ENCODE measurements at regions not wholly inside any gene's neighbourhood (a gene's known extent, or its start where the extent isn't known, plus 50 kb on each side); places are given as distances from the start of the nearest gene placed in this dataset.

GRCh38 chr21:19684328-19684727 lies 1280.7 kb upstream of the TMPRSS15 start:
- no peak for DNase-seq (ENCODE audit: low read depth)
- no peak for TF ChIP-seq CTCF (conservative IDR thresholded peaks at IDR 0.05; ENCODE audit: low read depth, low read length)
- no peak overlapping the region for H3K4me3 ChIP-seq (ENCODE audit: low read depth, low read length)

- no peak for DNase-seq (ENCODE audit: low read depth)
- no peak for TF ChIP-seq CTCF (conservative IDR thresholded peaks at IDR 0.05; ENCODE audit: low read depth, low read length)
- no peak overlapping the region for H3K4me3 ChIP-seq (ENCODE audit: low read depth, low read length)
Observed at GRCh38 chr21:19692231-19692630, 1288.6 kb upstream of the TMPRSS15 start.

GRCh38 chr21:19695796-19696195 lies 1292.2 kb upstream of the TMPRSS15 start:
- no peak overlapping the region for H3K4me3 ChIP-seq (ENCODE audit: low read depth, low read length)
- no peak for TF ChIP-seq CTCF (conservative IDR thresholded peaks at IDR 0.05; ENCODE audit: low read depth, low read length)
- no peak for DNase-seq (ENCODE audit: low read depth)

GRCh38 chr21:19700476-19700875 lies 1296.9 kb upstream of the TMPRSS15 start:
- DNase-seq (ENCODE audit: low read depth): no peak
- TF ChIP-seq CTCF (conservative IDR thresholded peaks at IDR 0.05; ENCODE audit: low read depth, low read length): no peak
- H3K4me3 ChIP-seq (ENCODE audit: low read depth, low read length): no peak overlapping the region

- TF ChIP-seq CTCF (conservative IDR thresholded peaks at IDR 0.05; ENCODE audit: low read depth, low read length): no peak
- no peak overlapping the region for H3K4me3 ChIP-seq (ENCODE audit: low read depth, low read length)
- no peak for DNase-seq (ENCODE audit: low read depth)
Observed at GRCh38 chr21:19702726-19703125, 1295.5 kb upstream of the NCAM2 start.

GRCh38 chr21:19704832-19705231 lies 1293.4 kb upstream of the NCAM2 start:
- H3K4me3 ChIP-seq (ENCODE audit: low read depth, low read length): no peak overlapping the region
- no peak for TF ChIP-seq CTCF (conservative IDR thresholded peaks at IDR 0.05; ENCODE audit: low read depth, low read length)
- no peak for DNase-seq (ENCODE audit: low read depth)

GRCh38 chr21:19712441-19712840 lies 1285.8 kb upstream of the NCAM2 start:
- no peak for TF ChIP-seq CTCF (conservative IDR thresholded peaks at IDR 0.05; ENCODE audit: low read depth, low read length)
- no peak for DNase-seq (ENCODE audit: low read depth)
- no peak overlapping the region for H3K4me3 ChIP-seq (ENCODE audit: low read depth, low read length)
